H9 (cell line): ENCODE measurements at regions not wholly inside any gene's neighbourhood (a gene's known extent, or its start where the extent isn't known, plus 50 kb on each side); places are given as distances from the start of the nearest gene placed in this dataset.

ENCODE experiments used
- DNase-seq: peaks from one replicate; pipeline ENCODE4 v3.0.0-alpha.2; 2017
- H2AFZ ChIP-seq: one replicate; pipeline ENCODE4 v1.6.1; 2013; ENCODE audit warnings: mild to moderate bottlenecking, low read length, control low read depth, moderate library complexity
- H2AK5ac ChIP-seq: 2 replicates; pipeline ENCODE4 v1.6.1; 2013; ENCODE audit warnings: low read length, control low read depth, mixed read lengths; ENCODE audit not compliant: insufficient read length
- H2BK120ac ChIP-seq: one replicate; pipeline ENCODE4 v1.6.1; 2013; ENCODE audit warnings: low read depth, mild to moderate bottlenecking, low read length, control low read depth, inconsistent platforms; ENCODE audit not compliant: poor library complexity, severe bottlenecking
- H2BK12ac ChIP-seq: 2 replicates; pipeline ENCODE4 v1.6.1; 2013; ENCODE audit warnings: low read length, control low read depth, mixed read lengths, low read depth; ENCODE audit not compliant: insufficient read length
- H2BK15ac ChIP-seq: 2 replicates; pipeline ENCODE4 v1.6.1; 2013; ENCODE audit warnings: low read depth, low read length, control low read depth
- H2BK20ac ChIP-seq: one replicate; pipeline ENCODE4 v1.6.1; 2013; ENCODE audit warnings: low read depth, mild to moderate bottlenecking, low read length, control low read depth, inconsistent platforms; ENCODE audit not compliant: poor library complexity, severe bottlenecking
- H2BK5ac ChIP-seq: 2 replicates; pipeline ENCODE4 v1.6.1; 2013; ENCODE audit warnings: low read length, control low read depth, mixed read lengths; ENCODE audit not compliant: insufficient read length
- H3K14ac ChIP-seq: 2 replicates; pipeline ENCODE4 v1.6.1; 2013; ENCODE audit warnings: low read length, control low read depth; ENCODE audit not compliant: insufficient read depth
- H3K18ac ChIP-seq: 2 replicates; pipeline ENCODE4 v1.6.1; 2013; ENCODE audit warnings: low read depth, mild to moderate bottlenecking, mixed read lengths, low read length, control low read depth; ENCODE audit not compliant: insufficient read length
- H3K23ac ChIP-seq: 2 replicates; pipeline ENCODE4 v1.6.1; 2013; ENCODE audit warnings: low read length, control low read depth, mixed read lengths, low read depth; ENCODE audit not compliant: insufficient read length
- H3K23me2 ChIP-seq: 2 replicates; pipeline ENCODE4 v1.6.1; 2013; ENCODE audit warnings: low read depth, mild to moderate bottlenecking, mixed read lengths, low read length, control low read depth; ENCODE audit not compliant: insufficient read length, poor library complexity, severe bottlenecking
- H3K27ac ChIP-seq: 2 replicates; pipeline ENCODE4 v1.5.1; 2013; ENCODE audit warnings: low read length, control low read depth, mixed read lengths, low read depth; ENCODE audit not compliant: insufficient read length
- H3K27me3 ChIP-seq: 2 replicates; pipeline ENCODE4 v1.6.1; 2013; ENCODE audit warnings: low read length, control low read depth, inconsistent platforms; ENCODE audit not compliant: insufficient read depth
- H3K4ac ChIP-seq: 2 replicates; pipeline ENCODE4 v1.6.1; 2013; ENCODE audit warnings: low read depth, mild to moderate bottlenecking, control low read depth, inconsistent platforms, low read length, moderate library complexity
- H3K4me1 ChIP-seq: 2 replicates; pipeline ENCODE4 v1.6.1; 2013; ENCODE audit warnings: low read length, control low read depth, inconsistent platforms; ENCODE audit not compliant: insufficient read depth
- H3K4me2 ChIP-seq: 2 replicates; pipeline ENCODE4 v1.6.1; 2013; ENCODE audit warnings: low read length, control low read depth, mixed read lengths; ENCODE audit not compliant: insufficient read length, insufficient read depth
- H3K56ac ChIP-seq: 2 replicates; pipeline ENCODE4 v1.6.1; 2013; ENCODE audit warnings: low read depth, mild to moderate bottlenecking, mixed read lengths, low read length, control low read depth; ENCODE audit not compliant: insufficient read length
- H3K79me1 ChIP-seq: 2 replicates; pipeline ENCODE4 v1.6.1; 2013; ENCODE audit warnings: low read depth, mild to moderate bottlenecking, moderate library complexity, low read length, control low read depth, inconsistent platforms; ENCODE audit not compliant: insufficient read depth, poor library complexity, severe bottlenecking
- H3K79me2 ChIP-seq: 2 replicates; pipeline ENCODE4 v1.6.1; 2013; ENCODE audit warnings: low read length, control low read depth, inconsistent platforms; ENCODE audit not compliant: insufficient read depth
- H3K9ac ChIP-seq: 2 replicates; pipeline ENCODE4 v1.6.1; 2013; ENCODE audit warnings: low read length, control low read depth, mixed read lengths; ENCODE audit not compliant: insufficient read length; ENCODE audit errors: extremely low read depth
- H3K9me3 ChIP-seq: one replicate; pipeline ENCODE4 v1.6.1; 2013; ENCODE audit warnings: low read depth, low read length, inconsistent platforms; ENCODE audit not compliant: control insufficient read depth
- H3T11ph ChIP-seq: one replicate; pipeline ENCODE4 v1.6.1; 2013; ENCODE audit warnings: mild to moderate bottlenecking, low read length, control low read depth, inconsistent platforms
- H4K20me1 ChIP-seq: one replicate; pipeline ENCODE4 v1.6.1; 2013; ENCODE audit not compliant: control insufficient read depth, insufficient read length, insufficient read depth
- H4K5ac ChIP-seq: 2 replicates; pipeline ENCODE4 v1.6.1; 2013; ENCODE audit warnings: low read depth, mild to moderate bottlenecking, mixed read lengths, low read length, control low read depth; ENCODE audit not compliant: insufficient read length
- H4K8ac ChIP-seq: replicated peaks from 2 replicates; pipeline ENCODE4 v1.6.1; 2013; ENCODE audit warnings: low read length, control low read depth, mixed read lengths, low read depth; ENCODE audit not compliant: insufficient read length
- H4K91ac ChIP-seq: 2 replicates; pipeline ENCODE4 v1.6.1; 2013; ENCODE audit warnings: low read depth, mild to moderate bottlenecking, moderate library complexity, mixed read lengths, low read length, control low read depth; ENCODE audit not compliant: insufficient read length
- H3K27ac Mint-ChIP-seq, 3 experiments: 2 replicates in 2 of 3; 3 replicates in 1 of 3; pipeline ENCODE4 v1.8.0; 2020 to 2021; ENCODE audit warnings: mixed read lengths in 3 of 3, mild to moderate bottlenecking in 1 of 3, moderate library complexity in 1 of 3
- H3K27me3 Mint-ChIP-seq: 2 replicates; pipeline ENCODE4 v1.8.0; 2021; ENCODE audit warnings: low read depth, mild to moderate bottlenecking, moderate library complexity, mixed read lengths
- H3K36me3 Mint-ChIP-seq, 3 experiments: 2 replicates in 2 of 3; 3 replicates in 1 of 3; pipeline ENCODE4 v1.8.0; 2020 to 2021; ENCODE audit warnings: low read depth in 3 of 3, mixed read lengths in 3 of 3; ENCODE audit not compliant: insufficient read depth in 1 of 3
- H3K4me1 Mint-ChIP-seq, 2 experiments: 2 replicates each; pipeline ENCODE4 v1.8.0; 2020; ENCODE audit warnings: mixed read lengths in 2 of 2
- H3K4me3 Mint-ChIP-seq, 2 experiments: 2 replicates in 1 of 2; 3 replicates in 1 of 2; pipeline ENCODE4 v1.8.0; 2020 to 2021; ENCODE audit warnings: mild to moderate bottlenecking in 2 of 2, mixed read lengths in 2 of 2, moderate library complexity in 1 of 2
- H3K9me3 Mint-ChIP-seq, 2 experiments: 2 replicates in 1 of 2; 3 replicates in 1 of 2; pipeline ENCODE4 v1.8.0; 2020; ENCODE audit warnings: mild to moderate bottlenecking in 2 of 2, mixed read lengths in 2 of 2, moderate library complexity in 1 of 2
- CTCF ChIP-seq: fragments of 200-600 bp; sonication (generic); conservative IDR thresholded peaks from 3 replicates; pipeline ENCODE4 v1.8.0; 2021; ENCODE audit warnings: antibody characterized with exemption, mild to moderate bottlenecking
- WGBS: extraction: QIAGEN DNeasy Blood & Tissue Kit; methylation state at CpG from one replicate; pipeline ENCODE4 v1.1.7; 2013; ENCODE audit warnings: missing lambda C conversion rate, low lambda C conversion rate, mixed read lengths; ENCODE audit not compliant: insufficient read length; ENCODE audit errors: extremely low coverage; 5-methylcytosine and 5-hydroxymethylcytosine counted together

GRCh38 chr13:40221460-40222201, 444.8 kb downstream of the FOXO1 start:
- Histone ChIP-seq H3K23me2 (no peaks in the 10 kb centered on the region), H4K5ac (no peak overlapping the region), H2AK5ac (no peak overlapping the region), H3K18ac (no peak overlapping the region), H3K79me1 (no peaks in the 10 kb centered on the region), H2BK12ac (no peak overlapping the region), H3K4ac (no peak overlapping the region), H2BK20ac (no peak overlapping the region), H3K9ac (no peak overlapping the region), H3K23ac (no peak overlapping the region), H3K14ac (no peak overlapping the region), H4K8ac (no peak overlapping the region), H2AFZ (no peak overlapping the region), H3K56ac (no peak overlapping the region), H3K4me1 (no peaks in the 10 kb centered on the region), H3K27me3 (no peaks in the 10 kb centered on the region), H2BK5ac (no peak overlapping the region), H4K91ac (no peak overlapping the region), H3K4me2 (no peak overlapping the region), H3K9me3 (no peaks in the 10 kb centered on the region), H2BK120ac (no peak overlapping the region), H2BK15ac (no peak overlapping the region), H3K79me2 (no peaks in the 10 kb centered on the region), H4K20me1 (no peaks in the 10 kb centered on the region), H3T11ph (no peak overlapping the region), H3K27ac (no peak overlapping the region)
- no CpG with 5 or more reads among the region's 10 CpGs for WGBS
- no peaks in the 10 kb centered on the region for H3K27me3 Mint-ChIP-seq
- DNase-seq = no peak
- peaks cover 26 to 30% of the 10 kb centered on the region in 2 experiments for H3K4me1 Mint-ChIP-seq
- no peak overlapping the region for H3K27ac Mint-ChIP-seq
- no peak for TF ChIP-seq CTCF
- H3K9me3 Mint-ChIP-seq = no peaks in the 10 kb centered on the region
- H3K4me3 Mint-ChIP-seq = no peak overlapping the region
- H3K36me3 Mint-ChIP-seq = no peaks in the 10 kb centered on the region
